Activated B cell treated with CpG ODN at 0.5 μM for 24 hours (primary cell): ENCODE measurements at regions not wholly inside any gene's neighbourhood (a gene's known extent, or its start where the extent isn't known, plus 50 kb on each side); places are given as distances from the start of the nearest gene placed in this dataset.

Experiments used
- ATAC-seq: fragments of 200-7000 bp; cut with Tn5 transposase; one replicate; pipeline ENCODE4 v1.10.0; 2021; ENCODE audit warnings: low read depth, mild to moderate bottlenecking, moderate library complexity
- CTCF ChIA-PET: fragments of 350-600 bp; sonication (Branson Sonifier 250); formaldehyde crosslinking; loops from one replicate; lab custom pipeline; 2021; ENCODE audit warnings: antibody characterized with exemption; lab: Charles Lee
- POLR2A ChIA-PET: fragments of 350-600 bp; sonication (Branson Sonifier 250); formaldehyde crosslinking; loops from one replicate; lab custom pipeline; 2021; ENCODE audit warnings: antibody characterized with exemption; lab: Charles Lee
- DNase-seq: peaks from one replicate; pipeline ENCODE4 v3.0.0; 2022
- H3K27ac Mint-ChIP-seq: one replicate; pipeline ENCODE4 v1.8.0; 2020; ENCODE audit warnings: mixed read lengths
- H3K27me3 Mint-ChIP-seq: one replicate; pipeline ENCODE4 v1.8.0; 2021; ENCODE audit warnings: mixed read lengths
- H3K36me3 Mint-ChIP-seq: one replicate; pipeline ENCODE4 v1.8.0; 2021; ENCODE audit warnings: low read depth, mixed read lengths
- H3K4me1 Mint-ChIP-seq: one replicate; pipeline ENCODE4 v1.8.0; 2021; ENCODE audit warnings: mixed read lengths
- H3K4me3 Mint-ChIP-seq: one replicate; pipeline ENCODE4 v1.8.0; 2020; ENCODE audit warnings: mild to moderate bottlenecking, mixed read lengths
- H3K9me3 Mint-ChIP-seq: one replicate; pipeline ENCODE4 v1.8.0; 2020; ENCODE audit warnings: mixed read lengths
- intact Hi-C: fragments of 100-400 bp; cut with micrococcal nuclease; formaldehyde crosslinking; loops from one replicate; pipeline ENCODE4 v1.15.1; 2024
- TF ChIP-seq, protein P1 (sequence below): fragments of 200-600 bp; IDR thresholded peaks from one replicate; pipeline ENCODE4 v1.8.0; 2022; ENCODE audit warnings: antibody characterized with exemption, mild to moderate bottlenecking

DNA sequence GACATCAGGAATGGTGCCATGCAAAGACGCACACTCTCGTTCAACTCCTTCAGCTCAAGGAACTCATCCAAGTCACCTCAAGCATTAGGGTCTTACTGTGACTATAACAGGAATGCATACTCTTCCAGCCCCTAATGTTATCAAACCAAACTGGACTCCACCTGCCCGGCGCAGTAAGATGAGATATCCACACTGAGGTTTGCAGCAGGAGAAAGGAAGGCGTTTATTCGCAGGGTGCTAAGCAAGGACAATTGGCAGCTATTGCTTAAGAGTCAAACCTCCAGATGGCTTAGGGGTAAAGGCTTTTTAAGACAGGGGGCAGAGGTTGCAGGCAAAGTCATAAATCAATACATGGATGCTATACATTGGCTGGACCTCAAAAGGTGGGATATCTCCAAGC, 159.4 kb upstream of the TAB2 start:
- Mint-ChIP-seq H3K36me3 (no peaks in the 10 kb centered on the region), H3K4me3 (no peak overlapping the region), H3K27ac (no peak overlapping the region), H3K27me3 (no peaks in the 10 kb centered on the region), H3K9me3 (no peaks in the 10 kb centered on the region), H3K4me1 (peaks cover 6% of the 10 kb centered on the region)
- DNase-seq (no peak), ATAC-seq (no peak)
- ChIA-PET POLR2A (no interaction called here), CTCF (no interaction called here)
- intact Hi-C loops, result no loop called here
- TF ChIP-seq, protein P1, sequence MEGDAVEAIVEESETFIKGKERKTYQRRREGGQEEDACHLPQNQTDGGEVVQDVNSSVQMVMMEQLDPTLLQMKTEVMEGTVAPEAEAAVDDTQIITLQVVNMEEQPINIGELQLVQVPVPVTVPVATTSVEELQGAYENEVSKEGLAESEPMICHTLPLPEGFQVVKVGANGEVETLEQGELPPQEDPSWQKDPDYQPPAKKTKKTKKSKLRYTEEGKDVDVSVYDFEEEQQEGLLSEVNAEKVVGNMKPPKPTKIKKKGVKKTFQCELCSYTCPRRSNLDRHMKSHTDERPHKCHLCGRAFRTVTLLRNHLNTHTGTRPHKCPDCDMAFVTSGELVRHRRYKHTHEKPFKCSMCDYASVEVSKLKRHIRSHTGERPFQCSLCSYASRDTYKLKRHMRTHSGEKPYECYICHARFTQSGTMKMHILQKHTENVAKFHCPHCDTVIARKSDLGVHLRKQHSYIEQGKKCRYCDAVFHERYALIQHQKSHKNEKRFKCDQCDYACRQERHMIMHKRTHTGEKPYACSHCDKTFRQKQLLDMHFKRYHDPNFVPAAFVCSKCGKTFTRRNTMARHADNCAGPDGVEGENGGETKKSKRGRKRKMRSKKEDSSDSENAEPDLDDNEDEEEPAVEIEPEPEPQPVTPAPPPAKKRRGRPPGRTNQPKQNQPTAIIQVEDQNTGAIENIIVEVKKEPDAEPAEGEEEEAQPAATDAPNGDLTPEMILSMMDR, result no peak

DNA sequence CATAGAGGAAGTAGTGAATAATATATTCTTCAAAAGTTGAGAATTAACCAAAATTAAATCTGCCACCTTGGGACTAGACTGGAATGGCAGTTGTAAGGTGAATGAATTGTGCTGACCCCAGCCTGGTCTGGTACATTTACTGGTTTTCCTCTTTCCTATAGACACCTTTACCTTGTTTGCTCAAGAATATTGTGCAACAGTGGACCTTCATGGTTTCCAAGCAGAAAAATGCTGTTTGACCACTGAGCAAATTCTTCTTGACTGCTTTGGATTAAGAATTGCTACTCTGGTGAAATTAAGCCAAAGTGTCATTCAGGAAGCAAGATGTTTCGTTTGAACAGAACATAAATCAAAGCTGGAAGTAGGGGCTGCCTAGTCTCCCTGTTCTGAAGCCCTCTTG, 156.6 kb upstream of the TAB2 start:
- Mint-ChIP-seq H3K36me3 (no peaks in the 10 kb centered on the region), H3K4me1 (peaks cover 6% of the 10 kb centered on the region), H3K27ac (no peak overlapping the region), H3K4me3 (no peak overlapping the region), H3K27me3 (no peaks in the 10 kb centered on the region), H3K9me3 (no peaks in the 10 kb centered on the region)
- ChIA-PET CTCF (no interaction called here), POLR2A (no interaction called here)
- ATAC-seq (no peak), DNase-seq (no peak)
- intact Hi-C loops, result no loop called here
- TF ChIP-seq, protein P1, result no peak

DNA sequence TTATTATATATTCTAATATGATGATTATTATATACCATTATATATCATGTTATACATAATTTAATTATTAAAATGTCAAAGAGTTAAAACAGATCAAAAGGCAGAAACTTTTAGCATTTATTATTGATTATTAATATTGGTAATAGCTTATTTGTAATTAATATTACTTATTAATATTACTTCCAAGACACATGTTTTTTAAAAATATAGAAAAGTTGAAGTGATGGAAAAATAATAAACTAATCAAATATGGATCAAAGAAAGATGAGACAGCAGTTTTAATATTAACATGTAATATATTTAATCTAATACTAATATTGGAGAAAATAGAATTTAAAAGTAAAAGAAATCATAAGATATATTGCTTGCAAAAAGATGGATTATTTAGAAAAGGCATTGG, 154.6 kb upstream of the TAB2 start:
- no peaks in the 10 kb centered on the region for H3K36me3 Mint-ChIP-seq
- no peak overlapping the region for H3K4me3 Mint-ChIP-seq
- POLR2A ChIA-PET, result no interaction called here
- no peaks in the 10 kb centered on the region for H3K27me3 Mint-ChIP-seq
- TF ChIP-seq, protein P1, result no peak
- ATAC-seq, result no peak
- H3K4me1 Mint-ChIP-seq, result peaks cover 6% of the 10 kb centered on the region
- H3K27ac Mint-ChIP-seq, result no peak overlapping the region
- DNase-seq, result no peak
- CTCF ChIA-PET, result no interaction called here
- intact Hi-C loops, result no loop called here
- no peaks in the 10 kb centered on the region for H3K9me3 Mint-ChIP-seq

DNA sequence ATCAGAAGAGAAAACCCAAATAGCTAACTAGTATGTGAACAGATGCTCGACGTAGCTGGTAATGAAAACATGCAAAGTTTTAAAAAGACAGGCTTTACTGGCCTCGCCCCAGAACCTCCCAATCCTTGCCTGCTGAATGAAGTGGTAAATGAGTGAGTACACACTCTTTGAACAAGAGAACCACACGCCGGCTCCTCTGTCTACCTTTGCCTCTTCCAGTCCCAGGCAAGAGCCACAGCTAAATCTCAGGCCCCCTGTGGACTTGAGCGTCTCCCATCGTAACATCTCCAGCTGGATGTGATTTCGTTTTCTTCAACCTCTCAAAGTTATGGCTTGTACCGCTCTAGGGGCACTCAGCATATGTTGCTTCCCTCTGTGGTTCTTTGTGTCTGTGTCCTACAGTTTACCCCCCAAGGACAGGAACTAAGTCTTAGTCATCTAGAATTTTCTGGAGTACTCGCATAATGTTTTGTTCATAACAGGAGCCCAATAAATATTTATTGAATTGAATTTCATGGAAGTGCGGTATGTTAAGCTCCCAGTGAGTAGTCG, 153.2 kb upstream of the TAB2 start:
- intact Hi-C loops, result no loop called here
- POLR2A ChIA-PET, result no interaction called here
- H3K27ac Mint-ChIP-seq, result no peak overlapping the region
- CTCF ChIA-PET, result interaction anchor here (1.2 to 1.7 kb wide), 2 partner anchors 26 to 268 kb away, joined by 5 to 7 read pairs; no protein-coding TSS in a partner anchor
- peaks cover 3% of the 10 kb centered on the region for H3K27me3 Mint-ChIP-seq
- H3K9me3 Mint-ChIP-seq, result no peaks in the 10 kb centered on the region
- no peak for DNase-seq
- H3K4me3 Mint-ChIP-seq, result no peak overlapping the region
- no peaks in the 10 kb centered on the region for H3K36me3 Mint-ChIP-seq
- peaks cover 8% of the 10 kb centered on the region for H3K4me1 Mint-ChIP-seq
- TF ChIP-seq, protein P1, result no peak
- no peak for ATAC-seq

DNA sequence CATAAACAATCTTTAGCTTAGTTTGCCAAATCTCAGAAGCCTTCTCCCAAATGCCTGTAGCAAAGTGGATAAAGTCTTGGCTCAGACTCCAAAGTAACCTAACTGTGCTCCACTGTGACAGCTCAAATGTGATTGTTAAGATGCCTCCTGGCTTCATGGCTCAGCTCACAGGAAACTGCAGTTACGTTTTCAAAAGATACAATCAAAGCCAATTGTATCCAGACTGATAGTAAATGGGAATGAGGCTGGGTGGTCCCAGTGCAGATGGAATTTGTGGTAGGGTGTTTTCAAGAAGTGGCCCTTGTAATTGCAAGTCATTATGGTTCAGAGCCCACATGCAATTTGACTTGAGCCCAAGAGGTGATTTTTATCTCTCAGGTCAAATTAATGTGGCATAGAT, 151.2 kb upstream of the TAB2 start:
- Mint-ChIP-seq H3K4me1 (peaks cover 16% of the 10 kb centered on the region), H3K27me3 (peaks cover 8% of the 10 kb centered on the region), H3K4me3 (no peak overlapping the region), H3K9me3 (no peaks in the 10 kb centered on the region), H3K36me3 (no peaks in the 10 kb centered on the region), H3K27ac (no peak overlapping the region)
- POLR2A ChIA-PET, result no interaction called here
- CTCF ChIA-PET, result no interaction called here
- DNase-seq (no peak), ATAC-seq (no peak)
- intact Hi-C loops, result no loop called here
- TF ChIP-seq, protein P1, result no peak
